Occipital lobe (tissue), 1 donor: ENCODE measurements at regions not wholly inside any gene's neighbourhood (a gene's known extent, or its start where the extent isn't known, plus 50 kb on each side); places are given as distances from the start of the nearest gene placed in this dataset.

Source experiments
- DNase-seq: peaks from one replicate; lab custom pipeline; 2025; lab: John Stamatoyannopoulos, UW

- DNase-seq, result no peak
Measured at GRCh38 chr5:82364497-82364896, 86.3 kb upstream of the RPS23 start.

- no peak for DNase-seq
Measured at GRCh38 chr5:82363524-82363923, 85.4 kb upstream of the RPS23 start.

GRCh38 chr5:82362636-82363035 lies 84.5 kb upstream of the RPS23 start:
- DNase-seq, result no peak

GRCh38 chr5:82360022-82360421 lies 81.9 kb upstream of the RPS23 start:
- DNase-seq, result no peak

GRCh38 chr5:82359272-82359671 lies 81.1 kb upstream of the RPS23 start:
- no peak for DNase-seq

- no peak for DNase-seq
Measured at GRCh38 chr5:82358457-82358856, 80.3 kb upstream of the RPS23 start.

GRCh38 chr5:82356808-82357671 lies 78.9 kb upstream of the RPS23 start:
- DNase-seq, result no peak

GRCh38 chr5:82356021-82356420 lies 77.9 kb upstream of the RPS23 start:
- no peak for DNase-seq

GRCh38 chr5:82355496-82355895 lies 77.3 kb upstream of the RPS23 start:
- DNase-seq, result no peak

GRCh38 chr5:82355053-82355452 lies 76.9 kb upstream of the RPS23 start:
- no peak for DNase-seq

- no peak for DNase-seq
Measured at GRCh38 chr5:82354543-82354942, 76.4 kb upstream of the RPS23 start.

GRCh38 chr5:82353522-82353921 lies 75.4 kb upstream of the RPS23 start:
- no peak for DNase-seq

GRCh38 chr5:82352146-82352791 lies 74.1 kb upstream of the RPS23 start:
- DNase-seq, result no peak

GRCh38 chr5:82351754-82352145 lies 73.6 kb upstream of the RPS23 start:
- DNase-seq, result no peak

GRCh38 chr5:82351297-82351696 lies 73.1 kb upstream of the RPS23 start:
- no peak for DNase-seq

GRCh38 chr5:82349652-82350051 lies 71.5 kb upstream of the RPS23 start:
- DNase-seq, result peak; percentile 17

GRCh38 chr5:82348784-82349425 lies 70.8 kb upstream of the RPS23 start:
- DNase-seq, result no peak

- DNase-seq, result peak; percentile 43
Measured at GRCh38 chr5:82347201-82347865, 69.2 kb upstream of the RPS23 start.

- DNase-seq, result no peak
Measured at GRCh38 chr5:82346399-82347165, 68.4 kb upstream of the RPS23 start.

GRCh38 chr5:82345108-82345507 lies 67.0 kb upstream of the RPS23 start:
- no peak for DNase-seq

GRCh38 chr5:82341325-82341724 lies 63.2 kb upstream of the RPS23 start:
- DNase-seq, result no peak
